ENCODE measurements at regions not wholly inside any gene's neighbourhood (a gene's known extent, or its start where the extent isn't known, plus 50 kb on each side); places are given as distances from the start of the nearest gene placed in this dataset.
"Not testable (repeated sequence)": the region's sequence is repeated elsewhere in the genome, so short reads cannot be mapped to it uniquely, and the experiment has no call there.

- no peak for DNase-seq
Measured at GRCh38 chr13:83085186-83085900, 796.9 kb downstream of the SLITRK1 start.

- DNase-seq, result no peak
Measured at GRCh38 chr13:83077499-83077898, 804.8 kb downstream of the SLITRK1 start.

DNA sequence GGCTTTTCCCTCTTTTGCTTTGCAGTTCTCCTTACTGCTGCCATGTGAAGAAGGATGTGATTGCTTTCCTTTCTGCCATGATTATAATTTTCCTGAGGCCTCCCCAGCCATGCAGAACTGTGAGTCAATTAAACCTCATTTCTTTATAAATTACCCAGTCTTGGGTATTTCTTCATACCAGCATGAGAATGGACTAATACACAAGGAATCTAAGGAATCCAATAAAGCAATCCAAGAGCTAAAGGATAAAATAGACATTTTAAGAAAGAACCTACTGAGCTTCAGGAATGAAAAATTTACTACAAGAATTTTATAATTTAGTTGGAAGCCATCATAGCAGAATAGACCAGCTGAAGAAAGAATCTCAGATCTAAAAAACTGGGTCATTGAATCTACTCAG lies 808.3 kb downstream of the SLITRK1 start:
- DNase-seq, result not testable (repeated sequence)

DNA sequence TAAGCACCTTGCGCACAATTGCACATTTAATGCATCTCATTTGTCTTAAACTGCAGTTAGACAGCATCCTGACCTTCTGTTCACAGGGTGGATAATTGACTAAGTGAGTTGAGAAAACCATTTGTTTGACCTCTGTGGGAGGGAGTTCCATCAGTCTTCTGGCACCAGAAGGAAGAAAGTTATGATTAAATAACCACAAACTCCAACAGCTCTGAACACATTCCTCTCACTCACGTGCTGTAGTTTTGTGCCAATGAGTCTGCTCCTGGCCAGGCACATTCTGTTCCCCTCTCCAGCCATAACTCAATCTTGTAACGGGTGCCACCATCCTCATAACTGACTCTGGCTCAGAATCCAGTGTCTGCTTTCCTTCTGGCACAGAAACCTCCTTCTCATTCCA lies 817.2 kb downstream of the SLITRK1 start:
- DNase-seq, result no peak

GRCh38 chr13:83057119-83057518 lies 825.2 kb downstream of the SLITRK1 start:
- DNase-seq, result no peak

DNA sequence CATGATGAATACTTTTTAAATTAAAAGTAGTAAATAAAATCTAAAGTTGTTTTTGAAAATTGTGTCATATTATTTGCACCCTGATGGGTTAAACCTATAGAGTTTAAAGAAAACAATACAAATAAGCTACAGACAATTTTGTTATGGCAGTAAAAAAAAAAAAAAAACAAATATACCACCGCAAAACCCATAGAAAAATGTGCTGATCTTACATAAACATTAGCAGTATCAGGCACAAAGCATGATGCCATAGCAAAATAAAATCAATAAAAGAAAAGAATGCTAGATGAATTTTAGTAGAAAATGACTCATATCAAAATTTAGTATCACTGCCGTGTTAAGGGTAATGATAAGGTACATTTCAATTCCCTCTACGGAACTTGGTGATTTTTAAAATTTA lies 826.0 kb downstream of the SLITRK1 start:
- DNase-seq, result no peak

- no peak for DNase-seq
Measured at GRCh38 chr13:83048419-83048818, 833.9 kb downstream of the SLITRK1 start.

DNA sequence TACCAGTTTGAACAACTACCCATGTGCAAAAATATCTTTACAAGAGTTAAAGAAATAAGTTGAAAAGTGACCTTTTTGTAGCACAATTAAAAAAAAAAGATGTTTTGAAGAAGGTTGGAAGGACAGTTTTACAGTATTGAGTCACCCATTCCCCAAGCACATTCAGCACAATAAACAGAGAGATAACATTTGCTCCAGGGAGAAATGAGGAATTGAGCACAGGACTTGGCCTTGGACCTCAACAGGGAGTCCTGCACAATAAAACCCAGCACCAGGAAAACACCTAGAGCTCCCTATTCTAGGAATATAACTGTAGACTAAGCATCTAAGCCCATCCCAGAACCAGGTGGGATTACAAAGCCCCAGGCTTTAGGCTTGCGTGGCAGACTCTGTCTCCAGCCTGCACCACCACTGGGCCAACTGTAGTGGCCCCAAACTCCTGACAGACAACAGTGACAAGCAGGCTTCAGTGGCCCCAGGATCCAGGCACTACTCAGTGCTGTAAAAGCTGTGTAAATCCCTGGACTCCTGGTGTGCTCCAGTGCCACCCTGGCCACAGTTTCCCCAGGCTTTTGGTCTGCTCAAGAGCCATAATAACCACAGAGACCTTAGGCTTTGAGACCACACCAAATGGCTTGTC lies 857.2 kb downstream of the SLITRK1 start:
- DNase-seq, result no peak

GRCh38 chr13:83024232-83024631 lies 858.0 kb downstream of the SLITRK1 start:
- no peak for DNase-seq

DNA sequence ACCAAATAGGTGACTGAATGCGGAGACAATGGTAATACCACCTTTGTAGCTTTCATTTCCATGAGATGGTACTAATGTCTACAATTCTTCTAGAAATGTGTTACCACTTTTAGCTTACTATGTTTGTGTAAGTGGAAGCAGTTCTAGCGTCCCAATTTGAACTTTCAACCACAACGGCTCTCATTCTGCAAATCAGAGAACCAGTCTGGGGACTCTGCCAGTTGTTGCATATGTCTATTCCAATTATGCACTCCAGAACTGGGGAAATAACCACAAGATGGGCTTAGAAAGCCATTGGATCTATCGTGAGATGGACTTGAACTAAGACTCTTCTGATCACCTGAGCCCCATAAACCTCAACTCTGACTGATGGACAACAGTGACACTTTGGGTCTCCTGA lies 862.3 kb downstream of the SLITRK1 start:
- DNase-seq, result no peak

DNA sequence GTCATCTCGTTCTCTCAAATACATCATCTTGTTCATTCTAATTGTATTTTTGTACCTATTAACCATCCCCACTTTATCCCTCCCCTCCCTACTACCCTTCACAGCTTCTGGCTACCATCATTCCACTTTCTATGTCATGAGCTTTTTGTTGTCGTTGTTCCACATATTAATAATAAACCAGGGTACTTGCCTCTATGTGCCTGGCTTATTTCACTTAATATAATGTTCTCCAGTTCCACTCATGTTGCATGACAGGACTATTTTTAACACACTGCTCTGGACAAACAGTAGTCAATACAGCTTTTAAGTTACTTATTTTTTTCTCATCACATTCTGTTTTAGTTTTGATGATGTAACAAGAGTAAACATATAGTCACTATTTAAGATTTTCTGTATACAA lies 872.3 kb downstream of the SLITRK1 start:
- DNase-seq, result no peak

DNA sequence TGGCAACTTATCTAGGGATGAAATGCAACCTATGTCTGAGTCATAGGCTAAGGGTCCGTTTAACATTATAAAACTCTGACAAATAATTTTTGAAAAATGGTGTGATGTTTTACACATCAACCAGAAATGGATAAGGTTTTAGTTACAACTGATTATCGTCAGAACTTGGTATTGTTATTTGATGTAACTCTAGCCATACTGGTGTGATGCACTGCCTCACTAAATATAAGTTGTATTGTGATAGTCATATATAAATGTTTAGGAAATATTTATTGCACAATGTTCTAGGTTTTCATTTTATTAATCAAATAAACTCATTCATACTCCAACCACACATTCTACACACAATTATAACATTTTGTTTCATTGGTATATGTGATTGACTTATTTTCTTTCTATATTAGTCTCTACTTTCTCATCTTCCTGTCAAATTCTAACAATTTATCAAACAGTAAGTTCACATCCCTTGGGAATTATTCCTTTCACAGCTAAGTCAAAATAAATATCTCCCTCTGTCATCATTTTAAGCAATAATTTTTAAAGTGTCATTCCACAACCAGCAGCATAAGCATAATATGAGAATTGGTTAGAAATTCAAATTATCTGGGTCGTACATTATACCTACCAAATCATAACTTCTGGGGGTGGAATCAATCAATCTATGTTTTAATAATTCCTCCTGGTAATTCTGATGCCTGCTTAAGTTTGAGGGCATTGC lies 873.9 kb downstream of the SLITRK1 start:
- no peak for DNase-seq

DNA sequence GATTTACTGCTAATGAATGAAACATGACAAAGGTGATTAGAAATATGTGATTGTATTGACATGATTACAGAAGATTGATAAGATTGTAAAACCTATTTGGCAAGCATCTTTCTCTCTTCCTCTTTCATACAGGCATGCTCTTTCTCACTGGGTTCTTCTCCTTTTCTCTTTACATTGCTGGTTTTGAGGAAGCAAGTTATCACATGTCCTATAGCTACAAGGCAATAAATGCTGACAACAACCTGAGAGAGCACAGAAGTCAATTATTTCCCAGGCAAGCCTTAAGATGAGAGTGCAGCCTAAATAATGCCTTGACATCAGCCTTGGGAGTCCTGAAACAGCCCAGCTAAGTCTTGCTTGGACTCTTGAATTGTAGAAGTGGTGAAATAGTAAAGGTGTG lies 875.0 kb downstream of the SLITRK1 start:
- DNase-seq, result no peak

DNA sequence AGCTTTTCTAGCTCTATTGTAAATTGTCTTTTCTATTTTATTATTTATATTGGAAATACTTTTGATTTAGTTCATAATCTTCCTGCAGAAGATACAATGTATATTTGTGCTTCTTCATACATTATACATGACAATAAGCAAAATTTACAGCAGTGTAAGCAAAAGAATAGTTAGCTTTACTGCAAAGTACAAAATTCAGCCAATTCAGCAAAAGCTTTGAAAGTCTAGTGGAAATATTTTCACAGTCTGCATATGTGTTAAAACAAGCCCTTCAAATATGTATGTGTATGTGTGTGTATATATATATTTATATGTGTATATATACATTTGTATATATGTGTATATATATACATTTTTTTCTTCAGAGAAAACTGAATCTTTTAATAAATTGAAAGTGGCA lies 879.1 kb downstream of the SLITRK1 start:
- no peak for DNase-seq

- no peak for DNase-seq
Measured at GRCh38 chr13:82993417-82993816, 888.9 kb downstream of the SLITRK1 start.

GRCh38 chr13:82976499-82976898 lies 905.8 kb downstream of the SLITRK1 start:
- DNase-seq, result no peak

- no peak for DNase-seq
Measured at GRCh38 chr13:82963226-82964099, 918.8 kb downstream of the SLITRK1 start.

DNA sequence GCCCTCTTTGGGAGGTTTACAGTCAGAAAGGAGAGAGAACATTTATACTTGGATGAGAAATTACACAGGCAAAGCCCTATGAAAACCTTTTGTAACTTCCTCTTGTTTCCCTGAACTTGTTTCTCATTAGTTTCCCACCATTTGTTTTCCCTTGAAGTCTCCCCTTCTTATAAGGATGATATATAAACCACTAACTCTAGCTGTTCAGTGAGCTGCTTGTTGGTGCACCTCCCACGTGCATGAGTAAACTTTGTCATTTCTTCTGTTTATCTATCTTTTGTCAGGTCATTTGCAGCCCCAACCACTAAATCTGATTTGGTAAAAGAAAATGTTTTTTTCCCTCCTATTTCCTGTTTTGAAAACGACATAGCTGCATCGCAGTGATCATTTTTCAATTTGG lies 919.9 kb downstream of the SLITRK1 start:
- DNase-seq, result no peak

DNA sequence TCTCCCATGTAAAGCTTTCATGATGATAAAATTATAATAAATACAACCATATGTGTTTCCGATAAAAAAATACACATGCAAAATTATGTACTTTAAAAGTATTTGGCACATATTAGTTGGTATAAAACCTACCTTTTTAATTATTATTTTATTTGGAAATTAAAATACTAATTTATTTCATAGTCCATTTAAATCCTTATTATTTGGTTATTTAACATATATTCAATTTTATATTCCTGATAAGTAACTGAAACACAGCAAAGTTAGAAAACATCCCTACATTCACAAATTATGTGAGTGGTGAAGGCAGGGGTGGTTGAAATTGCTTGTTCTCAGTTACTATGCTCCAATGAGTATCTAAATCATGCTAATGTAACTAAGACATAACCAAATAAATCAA lies 920.5 kb downstream of the SLITRK1 start:
- DNase-seq, result no peak

DNA sequence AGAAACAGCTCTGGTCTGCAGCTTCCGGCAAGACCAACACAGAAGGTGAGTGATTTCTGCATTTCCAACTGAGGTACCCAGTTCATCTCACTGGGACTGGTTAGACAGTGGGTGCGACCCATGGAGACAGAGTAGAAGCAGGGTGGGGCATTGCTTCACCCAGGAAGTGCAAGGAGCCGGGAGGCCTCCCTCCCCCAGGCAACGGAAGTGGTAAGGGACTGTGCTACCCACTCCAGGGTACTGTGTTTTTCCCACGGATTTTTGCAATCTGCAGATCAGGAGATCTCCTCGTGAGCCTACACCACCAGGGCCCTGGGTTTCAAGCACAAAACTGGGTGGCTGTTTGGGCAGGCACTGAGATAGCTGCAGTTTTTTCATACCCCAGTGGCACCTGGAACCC lies 929.9 kb downstream of the SLITRK1 start:
- not testable (repeated sequence) for DNase-seq

- no peak for DNase-seq
Measured at GRCh38 chr13:82947683-82948082, 934.6 kb downstream of the SLITRK1 start.

GRCh38 chr13:82947191-82947621 lies 935.1 kb downstream of the SLITRK1 start:
- no peak for DNase-seq

DNA sequence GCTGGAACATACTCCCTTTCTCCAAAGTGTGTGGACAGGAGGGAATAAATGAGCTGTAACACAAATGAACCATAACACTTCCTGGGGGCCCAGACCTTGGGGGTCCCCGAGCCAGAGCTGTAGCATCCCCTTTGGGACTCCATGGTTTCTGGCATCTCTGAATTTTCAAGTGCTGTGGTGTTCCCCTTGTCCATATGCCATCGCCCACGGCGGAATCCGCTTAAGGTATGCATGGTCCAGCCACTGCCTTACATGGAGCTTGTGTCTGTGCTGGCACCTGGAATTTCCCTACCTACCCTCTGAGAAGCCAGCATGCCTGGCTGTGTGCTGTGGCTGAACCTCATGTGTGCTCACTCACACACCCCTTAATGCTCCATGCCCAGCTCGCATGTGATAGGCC lies 943.6 kb downstream of the SLITRK1 start:
- no peak for DNase-seq
